GM10266 (cell line): ENCODE measurements at regions not wholly inside any gene's neighbourhood (a gene's known extent, or its start where the extent isn't known, plus 50 kb on each side); places are given as distances from the start of the nearest gene placed in this dataset.

Experiments
- DNase-seq: peaks from one replicate; pipeline ENCODE4 v3.0.0; 2012; ENCODE audit errors: extremely low spot score
- CTCF ChIP-seq: IDR thresholded peaks from 2 replicates; pipeline ENCODE4 v1.5.1; 2012; ENCODE audit warnings: mild to moderate bottlenecking, low read depth; ENCODE audit not compliant: control insufficient read depth, insufficient read depth; ENCODE audit errors: missing control alignments

DNA sequence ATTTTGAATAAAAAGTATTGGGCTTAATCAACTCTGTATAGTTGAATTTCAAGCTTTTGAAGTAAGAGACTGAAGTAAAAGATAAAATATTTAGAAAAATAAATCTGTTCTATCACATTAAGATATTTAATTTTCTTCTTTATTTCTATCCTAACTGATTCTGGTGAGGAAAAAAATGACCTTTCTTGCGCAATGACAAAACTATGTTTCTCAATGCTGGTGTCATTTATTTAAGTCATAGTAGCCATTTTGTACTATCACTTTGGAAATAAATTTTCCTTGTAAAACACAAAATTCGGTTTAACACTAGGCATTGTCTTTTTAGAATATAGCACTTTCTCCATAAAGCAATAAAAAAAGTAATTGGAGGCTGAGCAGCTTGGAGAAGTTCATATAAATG is 728.0 kb downstream of the CDH9 start:
- no peak for TF ChIP-seq CTCF
- no peak for DNase-seq

GRCh38 chr5:26295541-26295940 is 742.8 kb downstream of the CDH9 start:
- no peak for TF ChIP-seq CTCF
- no peak for DNase-seq

DNA sequence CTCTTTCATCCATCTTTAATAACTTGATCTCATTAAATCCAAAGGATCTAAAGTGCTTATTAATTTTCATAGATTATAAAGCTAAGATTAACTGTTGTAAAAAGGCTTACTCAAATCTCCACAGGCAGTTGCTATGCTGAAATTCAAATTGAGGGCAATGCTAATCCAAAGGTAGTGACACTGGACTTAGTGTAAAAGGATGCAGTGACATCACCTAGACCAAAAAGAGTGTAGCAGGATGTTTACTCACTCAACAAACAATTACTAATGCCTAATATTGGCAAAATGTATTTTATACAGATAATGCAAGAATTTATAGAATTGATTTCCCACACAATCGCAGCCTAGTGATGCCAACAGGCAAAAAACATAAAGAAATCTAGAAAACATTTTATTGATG is 756.2 kb downstream of the CDH9 start:
- TF ChIP-seq CTCF: no peak
- DNase-seq: no peak

DNA sequence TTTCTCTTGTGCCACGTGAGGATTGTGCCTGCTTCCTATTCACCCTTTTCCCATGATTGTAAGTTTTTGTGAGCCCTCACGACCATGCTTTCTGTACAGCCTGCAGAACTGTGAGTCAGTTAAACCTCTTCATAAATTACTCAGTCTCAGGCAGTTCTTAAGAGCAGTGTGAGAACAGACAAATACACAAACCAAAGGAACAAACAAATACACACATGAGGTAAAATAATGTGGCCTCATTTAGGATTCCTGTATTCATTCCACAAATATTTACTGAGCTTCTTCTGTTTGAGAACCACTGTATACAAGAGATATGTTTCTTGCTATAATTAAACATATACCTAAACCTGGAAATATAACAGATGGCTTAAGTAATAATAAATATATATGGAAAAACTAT is 760.3 kb downstream of the CDH9 start:
- DNase-seq: no peak
- TF ChIP-seq CTCF: no peak

GRCh38 chr5:26259081-26259480 is 779.3 kb downstream of the CDH9 start:
- no peak for TF ChIP-seq CTCF
- no peak for DNase-seq

DNA sequence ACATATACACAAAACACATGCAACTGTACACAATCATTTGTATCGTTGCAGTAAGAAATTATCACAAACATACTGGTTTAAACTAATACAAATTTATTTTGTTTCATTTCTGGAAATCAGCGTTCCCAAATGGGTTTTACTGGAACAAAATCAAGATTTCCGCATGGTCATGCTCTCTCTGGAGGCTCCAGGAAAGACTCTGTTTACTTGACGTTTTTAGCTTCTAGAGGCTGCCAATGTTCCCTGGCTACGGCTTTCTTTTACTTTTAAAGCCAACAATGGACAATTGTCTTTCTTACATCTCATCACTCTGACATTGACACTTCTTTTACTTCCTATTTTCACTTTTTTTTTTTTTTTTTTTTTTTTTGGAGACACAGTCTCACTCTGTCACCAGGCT is 793.1 kb downstream of the CDH9 start:
- no peak for TF ChIP-seq CTCF
- no peak for DNase-seq

DNA sequence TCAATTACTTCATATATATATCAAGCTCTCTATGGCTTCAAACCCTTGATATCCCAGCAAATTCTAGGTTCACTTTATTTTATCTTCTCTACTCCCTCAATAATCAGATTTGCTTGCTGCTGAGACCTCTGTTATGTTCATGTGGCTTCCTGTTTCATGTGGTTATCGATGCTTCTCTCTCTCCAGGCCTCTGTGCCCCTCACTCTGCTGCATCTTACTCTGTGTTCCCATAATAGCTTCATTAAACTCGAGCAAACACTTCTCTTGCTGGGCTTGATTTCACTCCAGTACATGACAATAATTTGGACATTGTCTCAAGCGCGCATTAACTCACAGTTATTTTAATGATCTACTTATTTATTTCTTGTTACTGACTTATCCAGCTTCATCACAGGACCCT is 798.8 kb downstream of the CDH9 start:
- DNase-seq: no peak
- TF ChIP-seq CTCF: no peak
